Gastrocnemius medialis (tissue), 4 donors: ENCODE measurements at regions not wholly inside any gene's neighbourhood (a gene's known extent, or its start where the extent isn't known, plus 50 kb on each side); places are given as distances from the start of the nearest gene placed in this dataset.

ENCODE experiments used
- CTCF ChIP-seq, 5 experiments: fragments of 450-650 bp in 3 of 5; fragments of 200-600 bp in 2 of 5; sonication (generic) in 2 of 5; IDR thresholded peaks in 4 of 5; conservative IDR thresholded peaks in 1 of 5; 1 replicate in 4 of 5; 2 replicates in 1 of 5; pipeline ENCODE4 v1.5.1; 2016 to 2019; ENCODE audit warnings: antibody characterized with exemption in 5 of 5, mild to moderate bottlenecking in 3 of 5, moderate library complexity in 3 of 5
- POLR2A ChIP-seq, 2 donors: fragments of 450-650 bp; IDR thresholded peaks; one replicate each; pipeline ENCODE4 v1.6.1; 2017; ENCODE audit warnings: antibody characterized with exemption in 2 of 2, mild to moderate bottlenecking in 2 of 2, moderate library complexity in 2 of 2

GRCh38 chr12:116455540-116456329 is 103.4 kb upstream of the MAP1LC3B2 start:
- TF ChIP-seq CTCF (IDR thresholded peaks at IDR 0.05 in 4 of 5, conservative IDR thresholded peaks at IDR 0.05 in 1 of 5) (no peak), POLR2A (IDR thresholded peaks at IDR 0.05) (no peak)
